H9 (cell line): ENCODE measurements at regions not wholly inside any gene's neighbourhood (a gene's known extent, or its start where the extent isn't known, plus 50 kb on each side); places are given as distances from the start of the nearest gene placed in this dataset.

Experiments used
- DNase-seq: peaks from one replicate; pipeline ENCODE4 v3.0.0-alpha.2; 2017
- H2AFZ ChIP-seq: one replicate; pipeline ENCODE4 v1.6.1; 2013; ENCODE audit warnings: mild to moderate bottlenecking, low read length, control low read depth, moderate library complexity
- H2AK5ac ChIP-seq: 2 replicates; pipeline ENCODE4 v1.6.1; 2013; ENCODE audit warnings: low read length, control low read depth, mixed read lengths; ENCODE audit not compliant: insufficient read length
- H2BK120ac ChIP-seq: one replicate; pipeline ENCODE4 v1.6.1; 2013; ENCODE audit warnings: low read depth, mild to moderate bottlenecking, low read length, control low read depth, inconsistent platforms; ENCODE audit not compliant: poor library complexity, severe bottlenecking
- H2BK12ac ChIP-seq: 2 replicates; pipeline ENCODE4 v1.6.1; 2013; ENCODE audit warnings: low read length, control low read depth, mixed read lengths, low read depth; ENCODE audit not compliant: insufficient read length
- H2BK15ac ChIP-seq: 2 replicates; pipeline ENCODE4 v1.6.1; 2013; ENCODE audit warnings: low read depth, low read length, control low read depth
- H2BK20ac ChIP-seq: one replicate; pipeline ENCODE4 v1.6.1; 2013; ENCODE audit warnings: low read depth, mild to moderate bottlenecking, low read length, control low read depth, inconsistent platforms; ENCODE audit not compliant: poor library complexity, severe bottlenecking
- H2BK5ac ChIP-seq: 2 replicates; pipeline ENCODE4 v1.6.1; 2013; ENCODE audit warnings: low read length, control low read depth, mixed read lengths; ENCODE audit not compliant: insufficient read length
- H3K14ac ChIP-seq: 2 replicates; pipeline ENCODE4 v1.6.1; 2013; ENCODE audit warnings: low read length, control low read depth; ENCODE audit not compliant: insufficient read depth
- H3K18ac ChIP-seq: 2 replicates; pipeline ENCODE4 v1.6.1; 2013; ENCODE audit warnings: low read depth, mild to moderate bottlenecking, mixed read lengths, low read length, control low read depth; ENCODE audit not compliant: insufficient read length
- H3K23ac ChIP-seq: 2 replicates; pipeline ENCODE4 v1.6.1; 2013; ENCODE audit warnings: low read length, control low read depth, mixed read lengths, low read depth; ENCODE audit not compliant: insufficient read length
- H3K23me2 ChIP-seq: 2 replicates; pipeline ENCODE4 v1.6.1; 2013; ENCODE audit warnings: low read depth, mild to moderate bottlenecking, mixed read lengths, low read length, control low read depth; ENCODE audit not compliant: insufficient read length, poor library complexity, severe bottlenecking
- H3K27ac ChIP-seq: 2 replicates; pipeline ENCODE4 v1.5.1; 2013; ENCODE audit warnings: low read length, control low read depth, mixed read lengths, low read depth; ENCODE audit not compliant: insufficient read length
- H3K27me3 ChIP-seq: 2 replicates; pipeline ENCODE4 v1.6.1; 2013; ENCODE audit warnings: low read length, control low read depth, inconsistent platforms; ENCODE audit not compliant: insufficient read depth
- H3K4ac ChIP-seq: 2 replicates; pipeline ENCODE4 v1.6.1; 2013; ENCODE audit warnings: low read depth, mild to moderate bottlenecking, control low read depth, inconsistent platforms, low read length, moderate library complexity
- H3K4me1 ChIP-seq: 2 replicates; pipeline ENCODE4 v1.6.1; 2013; ENCODE audit warnings: low read length, control low read depth, inconsistent platforms; ENCODE audit not compliant: insufficient read depth
- H3K4me2 ChIP-seq: 2 replicates; pipeline ENCODE4 v1.6.1; 2013; ENCODE audit warnings: low read length, control low read depth, mixed read lengths; ENCODE audit not compliant: insufficient read length, insufficient read depth
- H3K56ac ChIP-seq: 2 replicates; pipeline ENCODE4 v1.6.1; 2013; ENCODE audit warnings: low read depth, mild to moderate bottlenecking, mixed read lengths, low read length, control low read depth; ENCODE audit not compliant: insufficient read length
- H3K79me1 ChIP-seq: 2 replicates; pipeline ENCODE4 v1.6.1; 2013; ENCODE audit warnings: low read depth, mild to moderate bottlenecking, moderate library complexity, low read length, control low read depth, inconsistent platforms; ENCODE audit not compliant: insufficient read depth, poor library complexity, severe bottlenecking
- H3K79me2 ChIP-seq: 2 replicates; pipeline ENCODE4 v1.6.1; 2013; ENCODE audit warnings: low read length, control low read depth, inconsistent platforms; ENCODE audit not compliant: insufficient read depth
- H3K9ac ChIP-seq: 2 replicates; pipeline ENCODE4 v1.6.1; 2013; ENCODE audit warnings: low read length, control low read depth, mixed read lengths; ENCODE audit not compliant: insufficient read length; ENCODE audit errors: extremely low read depth
- H3K9me3 ChIP-seq: one replicate; pipeline ENCODE4 v1.6.1; 2013; ENCODE audit warnings: low read depth, low read length, inconsistent platforms; ENCODE audit not compliant: control insufficient read depth
- H3T11ph ChIP-seq: one replicate; pipeline ENCODE4 v1.6.1; 2013; ENCODE audit warnings: mild to moderate bottlenecking, low read length, control low read depth, inconsistent platforms
- H4K20me1 ChIP-seq: one replicate; pipeline ENCODE4 v1.6.1; 2013; ENCODE audit not compliant: control insufficient read depth, insufficient read length, insufficient read depth
- H4K5ac ChIP-seq: 2 replicates; pipeline ENCODE4 v1.6.1; 2013; ENCODE audit warnings: low read depth, mild to moderate bottlenecking, mixed read lengths, low read length, control low read depth; ENCODE audit not compliant: insufficient read length
- H4K8ac ChIP-seq: replicated peaks from 2 replicates; pipeline ENCODE4 v1.6.1; 2013; ENCODE audit warnings: low read length, control low read depth, mixed read lengths, low read depth; ENCODE audit not compliant: insufficient read length
- H4K91ac ChIP-seq: 2 replicates; pipeline ENCODE4 v1.6.1; 2013; ENCODE audit warnings: low read depth, mild to moderate bottlenecking, moderate library complexity, mixed read lengths, low read length, control low read depth; ENCODE audit not compliant: insufficient read length
- H3K27ac Mint-ChIP-seq, 3 experiments: 2 replicates in 2 of 3; 3 replicates in 1 of 3; pipeline ENCODE4 v1.8.0; 2020 to 2021; ENCODE audit warnings: mixed read lengths in 3 of 3, mild to moderate bottlenecking in 1 of 3, moderate library complexity in 1 of 3
- H3K27me3 Mint-ChIP-seq: 2 replicates; pipeline ENCODE4 v1.8.0; 2021; ENCODE audit warnings: low read depth, mild to moderate bottlenecking, moderate library complexity, mixed read lengths
- H3K36me3 Mint-ChIP-seq, 3 experiments: 2 replicates in 2 of 3; 3 replicates in 1 of 3; pipeline ENCODE4 v1.8.0; 2020 to 2021; ENCODE audit warnings: low read depth in 3 of 3, mixed read lengths in 3 of 3; ENCODE audit not compliant: insufficient read depth in 1 of 3
- H3K4me1 Mint-ChIP-seq, 2 experiments: 2 replicates each; pipeline ENCODE4 v1.8.0; 2020; ENCODE audit warnings: mixed read lengths in 2 of 2
- H3K4me3 Mint-ChIP-seq, 2 experiments: 2 replicates in 1 of 2; 3 replicates in 1 of 2; pipeline ENCODE4 v1.8.0; 2020 to 2021; ENCODE audit warnings: mild to moderate bottlenecking in 2 of 2, mixed read lengths in 2 of 2, moderate library complexity in 1 of 2
- H3K9me3 Mint-ChIP-seq, 2 experiments: 2 replicates in 1 of 2; 3 replicates in 1 of 2; pipeline ENCODE4 v1.8.0; 2020; ENCODE audit warnings: mild to moderate bottlenecking in 2 of 2, mixed read lengths in 2 of 2, moderate library complexity in 1 of 2
- WGBS: extraction: QIAGEN DNeasy Blood & Tissue Kit; methylation state at CpG from one replicate; pipeline ENCODE4 v1.1.7; 2013; ENCODE audit warnings: missing lambda C conversion rate, low lambda C conversion rate, mixed read lengths; ENCODE audit not compliant: insufficient read length; ENCODE audit errors: extremely low coverage; 5-methylcytosine and 5-hydroxymethylcytosine counted together
- TF ChIP-seq, protein P1 (sequence below): fragments of 200-600 bp; sonication (generic); conservative IDR thresholded peaks from 3 replicates; pipeline ENCODE4 v1.8.0; 2021; ENCODE audit warnings: antibody characterized with exemption, mild to moderate bottlenecking

DNA sequence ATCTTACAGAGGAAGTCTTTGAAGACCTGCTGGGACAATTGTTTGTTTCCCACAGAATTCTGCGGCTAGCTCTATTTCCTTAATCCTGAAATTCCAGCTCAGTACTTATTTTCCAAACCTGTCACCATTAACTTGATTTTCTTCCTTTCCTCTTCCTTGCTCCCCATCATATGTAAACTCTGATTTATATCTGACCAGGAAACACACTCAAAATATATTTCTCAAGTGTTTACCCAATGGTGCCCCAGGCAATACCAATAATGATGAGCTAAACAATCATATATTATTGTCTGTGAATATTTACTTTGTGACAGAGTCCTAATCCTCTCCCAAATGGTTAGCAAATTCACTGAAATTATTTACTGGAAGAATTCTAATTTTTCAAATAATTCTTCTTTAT, 597.3 kb downstream of the PKHD1 start:
- Histone ChIP-seq H3K23me2 (no peaks in the 10 kb centered on the region), H3K18ac (no peak overlapping the region), H3K9ac (no peak overlapping the region), H3K79me2 (no peaks in the 10 kb centered on the region), H4K20me1 (no peaks in the 10 kb centered on the region), H2BK20ac (no peak overlapping the region), H3K14ac (no peak overlapping the region), H3K4me2 (no peak overlapping the region), H2BK12ac (no peak overlapping the region), H2BK15ac (no peak overlapping the region), H2AFZ (no peak overlapping the region), H3K4ac (no peak overlapping the region), H3K9me3 (peaks cover 6% of the 10 kb centered on the region), H2BK5ac (no peak overlapping the region), H3K56ac (no peak overlapping the region), H2AK5ac (no peak overlapping the region), H3K79me1 (no peaks in the 10 kb centered on the region), H3K27me3 (no peaks in the 10 kb centered on the region), H3K27ac (no peak overlapping the region), H3T11ph (no peak overlapping the region), H3K4me1 (no peaks in the 10 kb centered on the region; the same call in 1 of the 2 replicates), H2BK120ac (no peak overlapping the region), H3K23ac (no peak overlapping the region), H4K8ac (no peak overlapping the region), H4K91ac (no peak overlapping the region), H4K5ac (no peak overlapping the region)
- Mint-ChIP-seq H3K4me3 (no peak overlapping the region), H3K27me3 (no peaks in the 10 kb centered on the region; the same call in 1 of the 2 replicates), H3K4me1 (peaks cover 17 to 19% of the 10 kb centered on the region in 2 experiments), H3K27ac (no peak overlapping the region), H3K9me3 (peaks cover 15 to 22% of the 10 kb centered on the region in 2 experiments), H3K36me3 (peaks cover 6 to 22% (median 7%) of the 10 kb centered on the region in 3 experiments; a peak in 6 of 7 replicates)
- no peak for DNase-seq
- no CpG with 5 or more reads among the region's 1 CpG for WGBS
- TF ChIP-seq, protein P1, sequence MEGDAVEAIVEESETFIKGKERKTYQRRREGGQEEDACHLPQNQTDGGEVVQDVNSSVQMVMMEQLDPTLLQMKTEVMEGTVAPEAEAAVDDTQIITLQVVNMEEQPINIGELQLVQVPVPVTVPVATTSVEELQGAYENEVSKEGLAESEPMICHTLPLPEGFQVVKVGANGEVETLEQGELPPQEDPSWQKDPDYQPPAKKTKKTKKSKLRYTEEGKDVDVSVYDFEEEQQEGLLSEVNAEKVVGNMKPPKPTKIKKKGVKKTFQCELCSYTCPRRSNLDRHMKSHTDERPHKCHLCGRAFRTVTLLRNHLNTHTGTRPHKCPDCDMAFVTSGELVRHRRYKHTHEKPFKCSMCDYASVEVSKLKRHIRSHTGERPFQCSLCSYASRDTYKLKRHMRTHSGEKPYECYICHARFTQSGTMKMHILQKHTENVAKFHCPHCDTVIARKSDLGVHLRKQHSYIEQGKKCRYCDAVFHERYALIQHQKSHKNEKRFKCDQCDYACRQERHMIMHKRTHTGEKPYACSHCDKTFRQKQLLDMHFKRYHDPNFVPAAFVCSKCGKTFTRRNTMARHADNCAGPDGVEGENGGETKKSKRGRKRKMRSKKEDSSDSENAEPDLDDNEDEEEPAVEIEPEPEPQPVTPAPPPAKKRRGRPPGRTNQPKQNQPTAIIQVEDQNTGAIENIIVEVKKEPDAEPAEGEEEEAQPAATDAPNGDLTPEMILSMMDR: no peak
